ENCODE measurements at regions not wholly inside any gene's neighbourhood (a gene's known extent, or its start where the extent isn't known, plus 50 kb on each side); places are given as distances from the start of the nearest gene placed in this dataset.

DNA sequence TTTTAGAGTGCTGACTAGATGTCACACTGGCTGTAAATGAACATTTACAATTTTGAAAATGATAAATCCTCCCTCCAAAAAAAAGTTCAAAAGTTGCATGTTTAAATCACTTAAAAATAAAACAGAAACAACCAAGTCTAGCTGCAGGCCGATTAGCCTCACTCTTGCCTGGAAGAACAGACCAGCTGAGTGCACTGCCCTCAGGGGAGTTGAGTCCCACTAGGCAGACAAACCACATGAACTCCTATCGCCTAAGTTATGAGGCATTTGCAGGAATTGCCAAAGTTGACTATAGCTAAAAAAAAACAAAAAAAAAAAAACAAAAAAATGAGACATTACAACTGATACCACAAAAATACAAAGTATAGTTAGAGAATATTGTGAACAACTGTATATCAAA lies 510.0 kb downstream of the ANKRD7 start:
- in situ Hi-C loops (cut with MboI; ENCODE audit: low sequenced_read_pairs in 4 of 4) (no loop called here), intact Hi-C loops (cut with DNase I; ENCODE audit: low total_unique reads) (loop anchor here (5.0 kb wide), 1 partner anchor 382 kb away; no protein-coding TSS in a partner anchor)
- H3K36me3 ChIP-seq = no peaks in the 10 kb centered on the region
- DNase-seq = no peak
- no peak overlapping the region for H3K27ac ChIP-seq
- H3K4me1 ChIP-seq = no peaks in the 10 kb centered on the region
- no peaks in the 10 kb centered on the region for H3K9me3 ChIP-seq
- H3K4me3 ChIP-seq = no peak overlapping the region
- no peak for ATAC-seq
- H3K27me3 ChIP-seq = no peaks in the 10 kb centered on the region
- TF ChIP-seq, protein P1, sequence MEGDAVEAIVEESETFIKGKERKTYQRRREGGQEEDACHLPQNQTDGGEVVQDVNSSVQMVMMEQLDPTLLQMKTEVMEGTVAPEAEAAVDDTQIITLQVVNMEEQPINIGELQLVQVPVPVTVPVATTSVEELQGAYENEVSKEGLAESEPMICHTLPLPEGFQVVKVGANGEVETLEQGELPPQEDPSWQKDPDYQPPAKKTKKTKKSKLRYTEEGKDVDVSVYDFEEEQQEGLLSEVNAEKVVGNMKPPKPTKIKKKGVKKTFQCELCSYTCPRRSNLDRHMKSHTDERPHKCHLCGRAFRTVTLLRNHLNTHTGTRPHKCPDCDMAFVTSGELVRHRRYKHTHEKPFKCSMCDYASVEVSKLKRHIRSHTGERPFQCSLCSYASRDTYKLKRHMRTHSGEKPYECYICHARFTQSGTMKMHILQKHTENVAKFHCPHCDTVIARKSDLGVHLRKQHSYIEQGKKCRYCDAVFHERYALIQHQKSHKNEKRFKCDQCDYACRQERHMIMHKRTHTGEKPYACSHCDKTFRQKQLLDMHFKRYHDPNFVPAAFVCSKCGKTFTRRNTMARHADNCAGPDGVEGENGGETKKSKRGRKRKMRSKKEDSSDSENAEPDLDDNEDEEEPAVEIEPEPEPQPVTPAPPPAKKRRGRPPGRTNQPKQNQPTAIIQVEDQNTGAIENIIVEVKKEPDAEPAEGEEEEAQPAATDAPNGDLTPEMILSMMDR (IDR thresholded peaks at IDR 0.05 in 4 of 5, conservative IDR thresholded peaks at IDR 0.05 in 1 of 5) = no peak
- no peak for TF ChIP-seq POLR2A (IDR thresholded peaks at IDR 0.05)

DNA sequence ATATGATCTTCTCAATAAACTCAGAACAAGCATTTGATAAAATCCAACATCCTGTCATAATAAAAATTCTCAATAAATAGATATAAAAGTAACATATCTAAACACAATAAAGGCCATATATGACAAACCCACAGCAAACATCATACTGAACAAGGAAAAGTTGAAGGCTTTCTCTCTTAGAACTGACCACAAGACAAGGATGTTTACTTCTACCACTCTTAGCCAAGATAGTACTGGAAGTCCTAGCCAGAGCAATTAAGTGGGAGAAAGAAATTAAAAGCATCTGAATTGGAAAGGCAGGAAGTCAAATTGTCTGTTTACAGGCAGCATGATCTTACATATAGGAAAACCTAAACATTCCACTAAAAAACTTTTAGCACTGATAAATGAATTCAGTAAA lies 510.9 kb downstream of the ANKRD7 start:
- DNase-seq (no peak), ATAC-seq (no peak)
- Histone ChIP-seq H3K36me3 (no peaks in the 10 kb centered on the region), H3K4me1 (no peaks in the 10 kb centered on the region), H3K9me3 (no peaks in the 10 kb centered on the region), H3K27me3 (no peaks in the 10 kb centered on the region), H3K27ac (no peak overlapping the region), H3K4me3 (no peak overlapping the region)
- TF ChIP-seq POLR2A (IDR thresholded peaks at IDR 0.05) = no peak
- TF ChIP-seq, protein P1 (IDR thresholded peaks at IDR 0.05 in 4 of 5, conservative IDR thresholded peaks at IDR 0.05 in 1 of 5) = no peak
- in situ Hi-C loops (cut with MboI; ENCODE audit: low sequenced_read_pairs in 4 of 4) = no loop called here
- intact Hi-C loops (cut with DNase I; ENCODE audit: low total_unique reads) = no loop called here

DNA sequence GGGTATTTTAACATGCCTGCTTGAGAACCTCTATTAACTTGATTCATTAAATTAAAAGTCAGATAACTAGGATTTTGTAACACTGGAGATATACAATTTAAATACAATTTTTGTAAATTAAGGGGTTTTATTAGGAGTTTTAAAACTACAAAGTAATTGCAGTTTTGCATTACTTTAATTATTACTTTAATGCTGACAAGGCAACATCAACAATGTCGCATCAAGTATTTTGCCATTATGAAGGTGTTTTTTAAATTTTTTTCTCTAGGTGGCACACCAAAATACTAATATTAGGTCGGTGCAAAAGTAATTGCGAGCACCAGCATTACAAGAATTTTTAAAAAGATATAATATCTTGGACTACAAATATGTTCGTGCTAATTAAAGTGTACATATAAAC lies 513.4 kb downstream of the ANKRD7 start:
- TF ChIP-seq, protein P1 (IDR thresholded peaks at IDR 0.05 in 4 of 5, conservative IDR thresholded peaks at IDR 0.05 in 1 of 5) = no peak
- TF ChIP-seq POLR2A (IDR thresholded peaks at IDR 0.05) = no peak
- no peak overlapping the region for H3K4me3 ChIP-seq
- no peaks in the 10 kb centered on the region for H3K27me3 ChIP-seq
- in situ Hi-C loops (cut with MboI; ENCODE audit: low sequenced_read_pairs in 4 of 4) (no loop called here), intact Hi-C loops (cut with DNase I; ENCODE audit: low total_unique reads) (no loop called here)
- H3K4me1 ChIP-seq = no peaks in the 10 kb centered on the region
- ATAC-seq (no peak), DNase-seq (no peak)
- no peaks in the 10 kb centered on the region for H3K36me3 ChIP-seq
- H3K9me3 ChIP-seq = no peaks in the 10 kb centered on the region
- H3K27ac ChIP-seq = no peak overlapping the region

DNA sequence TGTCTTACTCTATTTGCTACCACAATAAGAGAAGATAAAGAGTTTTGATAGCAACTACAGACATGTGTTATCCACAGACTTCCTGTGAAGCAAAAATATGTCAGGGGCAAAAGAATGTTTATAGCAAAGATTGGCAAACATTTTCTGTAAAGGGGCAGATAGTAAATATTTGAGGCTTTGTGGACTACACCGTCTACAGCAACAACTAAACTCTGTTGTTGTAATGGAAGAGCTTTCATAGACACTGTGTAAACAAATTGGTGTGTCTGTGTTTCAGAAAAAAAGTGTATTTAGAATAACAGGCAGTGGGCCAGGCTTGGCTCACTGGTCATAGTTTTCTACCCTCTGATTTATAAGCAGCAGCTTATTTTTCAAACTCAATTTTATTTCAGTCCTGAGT lies 521.4 kb downstream of the ANKRD7 start:
- H3K36me3 ChIP-seq = no peaks in the 10 kb centered on the region
- in situ Hi-C loops (cut with MboI; ENCODE audit: low sequenced_read_pairs in 4 of 4) (no loop called here), intact Hi-C loops (cut with DNase I; ENCODE audit: low total_unique reads) (no loop called here)
- H3K4me3 ChIP-seq = no peak overlapping the region
- H3K4me1 ChIP-seq = no peaks in the 10 kb centered on the region
- no peaks in the 10 kb centered on the region for H3K9me3 ChIP-seq
- no peak for TF ChIP-seq POLR2A (IDR thresholded peaks at IDR 0.05)
- TF ChIP-seq, protein P1 (IDR thresholded peaks at IDR 0.05 in 4 of 5, conservative IDR thresholded peaks at IDR 0.05 in 1 of 5) = no peak
- H3K27ac ChIP-seq = no peak overlapping the region
- DNase-seq = no peak
- no peaks in the 10 kb centered on the region for H3K27me3 ChIP-seq
- no peak for ATAC-seq

DNA sequence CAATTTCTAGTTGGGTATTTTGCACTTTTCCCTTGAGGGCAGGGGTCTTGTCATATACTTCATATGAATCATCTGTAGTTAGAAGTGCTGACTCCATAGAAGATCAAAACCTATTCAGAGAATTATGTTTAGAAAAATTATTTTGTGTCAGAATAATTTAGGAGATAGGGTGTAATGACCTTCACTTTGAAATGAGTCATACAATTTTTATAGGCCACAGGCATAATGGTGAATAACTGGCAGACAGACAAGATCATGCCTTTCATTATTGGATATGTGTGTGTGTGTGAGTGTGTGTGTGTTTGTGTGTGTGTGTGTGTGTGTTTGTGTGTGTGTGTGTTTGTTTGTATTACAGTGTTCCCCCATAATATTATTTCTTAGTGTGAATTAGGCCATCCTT lies 523.0 kb downstream of the ANKRD7 start:
- H3K36me3 ChIP-seq = no peaks in the 10 kb centered on the region
- no peaks in the 10 kb centered on the region for H3K4me1 ChIP-seq
- H3K4me3 ChIP-seq = no peak overlapping the region
- no peak for DNase-seq
- in situ Hi-C loops (cut with MboI; ENCODE audit: low sequenced_read_pairs in 4 of 4) = no loop called here
- TF ChIP-seq, protein P1 (IDR thresholded peaks at IDR 0.05 in 4 of 5, conservative IDR thresholded peaks at IDR 0.05 in 1 of 5) = no peak
- no peak for TF ChIP-seq POLR2A (IDR thresholded peaks at IDR 0.05)
- intact Hi-C loops (cut with DNase I; ENCODE audit: low total_unique reads) = no loop called here
- H3K9me3 ChIP-seq = no peaks in the 10 kb centered on the region
- no peak for ATAC-seq
- no peak overlapping the region for H3K27ac ChIP-seq
- H3K27me3 ChIP-seq = no peaks in the 10 kb centered on the region

Measured in gastrocnemius medialis (tissue), 4 donors.